CD4-positive, alpha-beta T cell treated with Interleukin-10 for 1 hour (primary cell): ENCODE measurements at regions not wholly inside any gene's neighbourhood (a gene's known extent, or its start where the extent isn't known, plus 50 kb on each side); places are given as distances from the start of the nearest gene placed in this dataset.

Experiments
- DNase-seq: peaks from one replicate; pipeline ENCODE4 v3.0.0-alpha.2; 2020

DNA sequence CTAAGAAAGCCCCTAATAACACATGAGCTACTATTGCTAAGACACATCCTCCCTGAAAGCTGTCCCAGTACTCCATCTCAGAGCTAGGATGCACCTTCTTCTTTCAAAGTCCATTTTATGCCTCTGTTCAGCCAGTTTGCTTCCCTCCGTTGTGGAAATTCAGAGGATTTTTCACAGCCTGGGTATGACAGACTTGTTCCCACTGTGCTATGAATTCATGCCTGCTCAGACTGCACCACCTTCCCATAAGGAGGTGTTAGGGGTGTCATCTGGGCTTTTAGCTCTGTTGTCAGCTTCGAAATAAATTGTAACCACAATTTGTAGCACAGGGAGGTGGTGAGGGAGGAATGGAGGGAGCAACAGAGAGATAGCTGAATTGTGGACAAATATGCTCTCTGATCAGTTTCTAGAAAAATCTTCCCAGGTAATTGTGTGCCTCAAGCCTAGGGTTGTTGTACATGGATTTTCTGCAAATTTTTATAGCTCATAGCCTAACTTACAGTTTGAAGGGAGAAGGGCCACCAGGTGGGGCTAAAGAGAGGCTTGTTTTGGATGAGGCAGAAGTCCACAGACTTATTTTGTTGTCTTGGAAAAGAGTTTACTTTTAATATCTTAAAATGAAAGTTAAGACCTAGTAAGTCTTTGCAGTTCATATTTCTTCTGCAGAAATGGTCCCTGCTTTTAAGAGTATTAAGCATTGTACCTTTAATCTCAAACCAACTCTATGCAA, 462.0 kb downstream of the PDCD6IP start:
- no peak for DNase-seq

- DNase-seq = no peak
Measured at GRCh38 chr3:34261001-34261385, 462.6 kb downstream of the PDCD6IP start.

- no peak for DNase-seq
Measured at GRCh38 chr3:34263101-34263621, 464.7 kb downstream of the PDCD6IP start.

DNA sequence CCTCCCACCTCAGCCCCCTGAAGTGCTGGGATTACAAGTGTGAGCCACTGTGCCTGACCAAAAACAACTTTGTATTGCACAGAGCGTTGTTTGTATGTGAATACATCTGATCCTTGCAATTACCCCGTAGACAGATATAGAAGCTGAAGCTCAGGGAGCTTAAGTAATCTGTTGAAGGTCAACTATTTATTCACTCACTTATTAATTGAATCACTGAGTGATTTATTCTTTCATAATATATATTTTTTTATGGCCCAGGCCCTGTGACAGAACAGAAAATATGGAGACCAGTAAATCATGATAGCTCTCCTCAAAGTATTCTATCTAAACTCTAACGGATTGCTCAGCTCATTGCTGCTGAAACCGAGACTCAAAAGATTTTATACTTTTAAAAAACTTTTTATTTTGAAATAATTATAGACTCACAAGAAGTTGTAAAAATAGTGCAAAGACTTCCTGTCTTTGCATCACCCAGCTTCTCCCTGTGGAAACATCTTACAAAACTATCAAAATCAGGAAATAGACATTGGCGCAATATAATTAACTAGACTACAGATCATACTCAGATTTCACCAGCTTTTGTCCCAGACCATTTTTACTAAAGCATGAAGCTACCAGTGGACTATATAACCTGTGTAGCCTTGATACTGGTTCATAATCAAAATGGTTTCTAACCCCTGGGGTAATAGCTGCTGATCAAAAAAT, 466.1 kb downstream of the PDCD6IP start:
- no peak for DNase-seq

- DNase-seq = no peak
Measured at GRCh38 chr3:34267088-34267487, 468.7 kb downstream of the PDCD6IP start.

- no peak for DNase-seq
Measured at GRCh38 chr3:34268032-34268709, 469.7 kb downstream of the PDCD6IP start.

GRCh38 chr3:34275811-34276210, 477.4 kb downstream of the PDCD6IP start:
- DNase-seq = no peak

DNA sequence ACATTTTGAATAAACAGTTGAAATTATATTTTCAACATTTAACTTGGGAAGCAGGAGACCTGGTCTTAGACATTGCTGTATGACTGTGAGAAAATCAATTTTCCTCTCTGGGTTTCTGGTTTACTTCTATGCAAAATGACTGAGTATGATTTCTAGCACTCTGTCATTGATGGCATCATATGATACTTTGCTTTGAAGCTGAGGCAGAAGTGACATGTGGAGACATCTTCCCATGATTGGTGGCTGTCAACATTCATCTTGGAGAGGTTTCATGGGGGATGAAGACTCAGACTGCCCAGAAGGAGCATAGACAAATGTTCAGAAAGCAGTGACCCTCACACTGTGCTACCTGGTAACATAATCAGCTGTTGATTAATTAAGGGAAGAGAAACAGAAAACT, 477.9 kb downstream of the PDCD6IP start:
- no peak for DNase-seq

DNA sequence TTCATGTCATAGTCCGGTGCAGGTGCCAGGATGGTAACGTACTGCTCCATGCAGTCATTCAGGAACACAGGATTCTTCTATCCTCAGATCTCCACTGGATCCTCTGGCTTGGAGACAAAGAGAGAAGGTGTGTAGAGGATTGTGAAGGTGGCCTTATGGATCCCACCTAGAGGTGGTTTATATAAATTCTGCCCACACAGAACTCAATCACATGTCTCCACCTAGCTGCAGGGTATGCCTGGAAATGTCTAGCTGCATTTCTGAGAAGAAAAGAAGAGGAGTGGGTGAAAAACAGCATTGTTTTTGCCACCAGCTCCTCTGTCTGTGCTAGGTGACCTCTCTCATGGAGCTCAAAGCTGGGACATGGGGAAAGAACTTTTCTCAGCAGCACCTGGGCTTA, 478.7 kb downstream of the PDCD6IP start:
- DNase-seq = no peak

- DNase-seq = no peak
Measured at GRCh38 chr3:34279901-34280300, 481.5 kb downstream of the PDCD6IP start.

DNA sequence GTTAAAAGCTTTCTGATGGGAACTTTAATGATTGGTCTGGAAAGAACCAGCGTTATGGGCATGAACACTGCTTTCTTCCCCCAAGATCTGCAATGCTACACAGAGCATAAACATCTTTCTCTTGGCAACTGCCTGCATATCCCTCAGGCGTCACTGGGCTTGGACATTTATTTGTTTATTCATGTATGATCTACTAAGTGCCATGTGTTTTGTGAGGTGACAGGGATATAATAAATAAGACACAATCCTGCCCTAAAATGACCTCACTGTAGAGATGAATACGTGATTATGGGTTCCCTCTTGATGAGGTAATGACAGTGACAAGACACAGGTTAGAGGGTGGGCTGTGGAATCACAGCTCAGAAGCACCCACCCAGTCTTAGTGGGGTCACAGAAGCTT, 485.3 kb downstream of the PDCD6IP start:
- no peak for DNase-seq

- no peak for DNase-seq
Measured at GRCh38 chr3:34284959-34285826, 486.8 kb downstream of the PDCD6IP start.

GRCh38 chr3:34285827-34286188, 487.4 kb downstream of the PDCD6IP start:
- DNase-seq = no peak

- no peak for DNase-seq
Measured at GRCh38 chr3:34292605-34293300, 494.3 kb downstream of the PDCD6IP start.

- DNase-seq = no peak
Measured at GRCh38 chr3:34294240-34294639, 495.8 kb downstream of the PDCD6IP start.

- no peak for DNase-seq
Measured at GRCh38 chr3:34296796-34297195, 498.4 kb downstream of the PDCD6IP start.

GRCh38 chr3:34298653-34299052, 500.2 kb downstream of the PDCD6IP start:
- DNase-seq = no peak

GRCh38 chr3:34300621-34301020, 502.2 kb downstream of the PDCD6IP start:
- DNase-seq = no peak

DNA sequence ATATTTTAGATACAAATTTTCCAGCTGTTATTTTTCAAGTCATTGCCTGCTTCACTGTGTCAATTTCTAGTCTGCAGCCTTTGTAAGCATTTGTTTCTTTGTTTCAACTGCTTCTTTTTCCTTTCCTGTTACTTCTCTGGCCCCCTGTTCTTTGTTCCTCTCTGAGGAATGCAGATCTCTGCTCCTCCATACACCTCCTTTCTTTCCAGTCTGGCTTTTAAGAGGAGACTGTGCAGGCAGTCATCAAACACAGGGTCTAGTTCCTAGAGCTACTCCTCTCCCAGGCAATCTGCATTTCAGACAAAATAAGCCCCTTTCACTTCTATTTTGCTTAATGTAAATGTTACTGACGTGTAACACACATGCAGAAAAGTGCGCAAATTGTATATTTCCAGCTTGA, 502.9 kb downstream of the PDCD6IP start:
- no peak for DNase-seq

GRCh38 chr3:34305266-34305665, 506.8 kb downstream of the PDCD6IP start:
- DNase-seq = no peak

GRCh38 chr3:34312684-34313083, 514.3 kb downstream of the PDCD6IP start:
- no peak for DNase-seq

DNA sequence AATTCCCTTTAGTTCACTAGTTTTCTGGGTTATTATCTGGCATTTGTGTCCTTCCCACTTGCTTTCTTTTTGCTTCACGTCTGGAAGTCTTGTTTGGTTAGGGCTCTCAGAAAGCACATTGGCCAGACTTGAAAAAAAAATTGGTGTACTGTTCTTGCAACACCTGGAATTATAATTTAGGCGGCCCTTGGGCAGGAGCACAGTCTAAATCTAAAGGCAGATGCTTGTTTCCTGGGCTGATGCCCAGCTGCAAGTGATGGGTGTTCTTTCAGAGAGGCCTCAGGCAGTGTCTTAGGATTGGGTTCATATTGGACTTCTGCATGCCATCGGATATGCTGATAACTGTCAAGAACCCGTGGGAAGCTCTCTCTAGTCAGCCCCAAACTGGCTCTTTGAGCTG, 521.5 kb downstream of the PDCD6IP start:
- DNase-seq = no peak
